ENCODE measurements at regions not wholly inside any gene's neighbourhood (a gene's known extent, or its start where the extent isn't known, plus 50 kb on each side); places are given as distances from the start of the nearest gene placed in this dataset.

- ATAC-seq, result no peak
Measured at GRCh38 chr17:36661047-36661666, 59.8 kb downstream of the MRM1 start.

GRCh38 chr17:36661688-36662087, 60.3 kb downstream of the MRM1 start:
- no peak for ATAC-seq

- no peak for ATAC-seq
Measured at GRCh38 chr17:36665417-36665816, 64.0 kb downstream of the MRM1 start.

- ATAC-seq, result peak; percentile 41 to 73
Measured at GRCh38 chr17:36667922-36668321, 66.5 kb downstream of the MRM1 start.

GRCh38 chr17:36668824-36669223, 67.4 kb downstream of the MRM1 start:
- no peak for ATAC-seq

- ATAC-seq, result no peak
Measured at GRCh38 chr17:36671144-36671543, 69.8 kb downstream of the MRM1 start.

- ATAC-seq, result no peak
Measured at GRCh38 chr17:36672403-36672918, 71.1 kb downstream of the MRM1 start.

GRCh38 chr17:36673068-36673467, 71.7 kb downstream of the MRM1 start:
- ATAC-seq, result no peak

- no peak for ATAC-seq
Measured at GRCh38 chr17:36673637-36674277, 72.4 kb downstream of the MRM1 start.

- peak; percentile 80 to 84 for ATAC-seq
Measured at GRCh38 chr17:36674278-36674650, 72.9 kb downstream of the MRM1 start.

GRCh38 chr17:36675250-36675649, 73.9 kb downstream of the MRM1 start:
- no peak for ATAC-seq

GRCh38 chr17:36675786-36676185, 74.4 kb downstream of the MRM1 start:
- ATAC-seq, result no peak

GRCh38 chr17:36679815-36680467, 78.6 kb downstream of the MRM1 start:
- no peak for ATAC-seq

- no peak for ATAC-seq
Measured at GRCh38 chr17:36680701-36681202, 79.4 kb downstream of the MRM1 start.

GRCh38 chr17:36682773-36683172, 81.4 kb downstream of the MRM1 start:
- no peak for ATAC-seq

GRCh38 chr17:36683387-36683786, 82.0 kb downstream of the MRM1 start:
- no peak for ATAC-seq

- no peak for ATAC-seq
Measured at GRCh38 chr17:36684134-36684533, 82.8 kb downstream of the MRM1 start.

GRCh38 chr17:36686123-36686669, 84.8 kb downstream of the MRM1 start:
- no peak for ATAC-seq

- no peak for ATAC-seq
Measured at GRCh38 chr17:36687736-36688135, 86.4 kb downstream of the MRM1 start.

GRCh38 chr17:36689089-36689667, 87.8 kb downstream of the MRM1 start:
- ATAC-seq, result no peak

GRCh38 chr17:36690190-36690589, 88.8 kb downstream of the MRM1 start:
- no peak for ATAC-seq

GRCh38 chr17:36691606-36692005, 90.2 kb downstream of the MRM1 start:
- ATAC-seq, result no peak

GRCh38 chr17:36695082-36695481, 93.7 kb downstream of the MRM1 start:
- ATAC-seq, result no peak
